Fibroblast of villous mesenchyme (primary cell): ENCODE measurements at regions not wholly inside any gene's neighbourhood (a gene's known extent, or its start where the extent isn't known, plus 50 kb on each side); places are given as distances from the start of the nearest gene placed in this dataset.
"Not testable (repeated sequence)": the region's sequence is repeated elsewhere in the genome, so short reads cannot be mapped to it uniquely, and the experiment has no call there.

Experiments
- DNase-seq: peaks from one replicate; pipeline ENCODE4 v3.0.0-alpha.2; 2010; ENCODE audit warnings: low read depth
- H3K4me3 ChIP-seq: 2 replicates; pipeline ENCODE4 v1.5.1; 2011; ENCODE audit warnings: low read depth, mild to moderate bottlenecking, low read length
- CTCF ChIP-seq: IDR thresholded peaks from 2 replicates; pipeline ENCODE4 v1.5.1; 2012; ENCODE audit warnings: low read depth, mild to moderate bottlenecking, low read length; ENCODE audit not compliant: insufficient read depth

GRCh38 chr10:85464336-85464735 is 902.3 kb downstream of the GRID1 start:
- no peak overlapping the region for H3K4me3 ChIP-seq
- TF ChIP-seq CTCF = no peak
- DNase-seq = no peak

- H3K4me3 ChIP-seq = no peak overlapping the region
- DNase-seq = no peak
- no peak for TF ChIP-seq CTCF
Observed at GRCh38 chr10:85477979-85478378, 888.6 kb downstream of the GRID1 start.

- TF ChIP-seq CTCF = no peak
- no peak overlapping the region for H3K4me3 ChIP-seq
- no peak for DNase-seq
Observed at GRCh38 chr10:85490431-85490830, 876.2 kb downstream of the GRID1 start.

GRCh38 chr10:85491652-85492051 is 874.9 kb downstream of the GRID1 start:
- no peak overlapping the region for H3K4me3 ChIP-seq
- DNase-seq = no peak
- no peak for TF ChIP-seq CTCF

- no peak overlapping the region for H3K4me3 ChIP-seq
- no peak for TF ChIP-seq CTCF
- DNase-seq = no peak
Observed at GRCh38 chr10:85492684-85493083, 873.9 kb downstream of the GRID1 start.

GRCh38 chr10:85493703-85494102 is 872.9 kb downstream of the GRID1 start:
- no peak overlapping the region for H3K4me3 ChIP-seq
- DNase-seq = no peak
- TF ChIP-seq CTCF = no peak

GRCh38 chr10:85504641-85505040 is 862.0 kb downstream of the GRID1 start:
- DNase-seq = not testable (repeated sequence)

GRCh38 chr10:85508159-85508558 is 858.4 kb downstream of the GRID1 start:
- TF ChIP-seq CTCF = no peak
- no peak overlapping the region for H3K4me3 ChIP-seq
- no peak for DNase-seq

More at GRCh38 chr10:85504641-85505040, 862.0 kb downstream of the GRID1 start:
- not testable (repeated sequence) for H3K4me3 ChIP-seq
